Cardiac muscle cell (in vitro differentiated cells and primary cell): ENCODE measurements at regions not wholly inside any gene's neighbourhood (a gene's known extent, or its start where the extent isn't known, plus 50 kb on each side); places are given as distances from the start of the nearest gene placed in this dataset.

Experiments used
- DNase-seq, 2 donors: peaks; one replicate each; pipeline versions ENCODE4 v3.0.0 to v3.0.0-alpha.2; 2010 to 2017; ENCODE audit warnings: low read depth in 1 of 2, low spot score in 1 of 2
- H3K27ac ChIP-seq: fragments of 200-600 bp; sonication (generic); 2 replicates; pipeline ENCODE4 v1.5.1; 2016
- H3K27me3 ChIP-seq: fragments of 200-600 bp; sonication (generic); 2 replicates; pipeline ENCODE4 v1.6.0; 2016; ENCODE audit warnings: control low read depth
- H3K36me3 ChIP-seq: fragments of 200-600 bp; sonication (generic); 2 replicates; pipeline ENCODE4 v1.5.1; 2016; ENCODE audit warnings: control low read depth
- H3K4me1 ChIP-seq: fragments of 200-600 bp; sonication (generic); 2 replicates; pipeline ENCODE4 v1.8.1; 2017; ENCODE audit warnings: low read depth, mild to moderate bottlenecking, mixed run types
- H3K4me3 ChIP-seq: fragments of 200-600 bp; sonication (generic); 2 replicates; pipeline ENCODE4 v1.5.1; 2016; ENCODE audit warnings: mild to moderate bottlenecking
- H3K9me3 ChIP-seq: fragments of 200-600 bp; sonication (generic); 2 replicates; pipeline ENCODE4 v1.5.1; 2017; ENCODE audit warnings: low read depth, mild to moderate bottlenecking, control low read depth
- TF ChIP-seq, protein P1 (sequence below): IDR thresholded peaks from 2 replicates; pipeline ENCODE4 v1.5.1; 2012; ENCODE audit warnings: low read depth, mild to moderate bottlenecking, low read length

DNA sequence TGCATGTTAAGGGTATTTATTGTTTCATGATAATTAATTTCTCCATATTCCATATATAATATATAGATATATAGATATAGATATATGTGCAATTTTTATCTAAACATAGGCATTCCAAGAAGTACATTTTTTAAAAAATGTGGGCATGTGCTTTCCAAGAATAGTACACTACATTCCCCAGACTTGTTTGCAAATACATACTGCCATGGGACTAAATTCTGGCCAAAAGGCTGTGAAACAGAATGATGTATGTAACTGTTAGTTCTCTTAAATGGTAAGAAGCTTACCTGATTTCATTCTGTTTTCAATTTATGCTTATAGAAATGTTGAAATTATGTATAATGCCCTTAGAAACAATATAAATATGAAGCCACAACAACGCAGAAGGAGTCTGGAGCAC lies 503.2 kb upstream of the SPRY2 start:
- no peak overlapping the region for H3K27ac ChIP-seq
- H3K9me3 ChIP-seq, result no peaks in the 10 kb centered on the region
- no peaks in the 10 kb centered on the region for H3K4me1 ChIP-seq
- DNase-seq, result no peak
- no peaks in the 10 kb centered on the region for H3K36me3 ChIP-seq
- TF ChIP-seq, protein P1, sequence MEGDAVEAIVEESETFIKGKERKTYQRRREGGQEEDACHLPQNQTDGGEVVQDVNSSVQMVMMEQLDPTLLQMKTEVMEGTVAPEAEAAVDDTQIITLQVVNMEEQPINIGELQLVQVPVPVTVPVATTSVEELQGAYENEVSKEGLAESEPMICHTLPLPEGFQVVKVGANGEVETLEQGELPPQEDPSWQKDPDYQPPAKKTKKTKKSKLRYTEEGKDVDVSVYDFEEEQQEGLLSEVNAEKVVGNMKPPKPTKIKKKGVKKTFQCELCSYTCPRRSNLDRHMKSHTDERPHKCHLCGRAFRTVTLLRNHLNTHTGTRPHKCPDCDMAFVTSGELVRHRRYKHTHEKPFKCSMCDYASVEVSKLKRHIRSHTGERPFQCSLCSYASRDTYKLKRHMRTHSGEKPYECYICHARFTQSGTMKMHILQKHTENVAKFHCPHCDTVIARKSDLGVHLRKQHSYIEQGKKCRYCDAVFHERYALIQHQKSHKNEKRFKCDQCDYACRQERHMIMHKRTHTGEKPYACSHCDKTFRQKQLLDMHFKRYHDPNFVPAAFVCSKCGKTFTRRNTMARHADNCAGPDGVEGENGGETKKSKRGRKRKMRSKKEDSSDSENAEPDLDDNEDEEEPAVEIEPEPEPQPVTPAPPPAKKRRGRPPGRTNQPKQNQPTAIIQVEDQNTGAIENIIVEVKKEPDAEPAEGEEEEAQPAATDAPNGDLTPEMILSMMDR, result no peak
- no peak overlapping the region for H3K4me3 ChIP-seq
- H3K27me3 ChIP-seq, result no peaks in the 10 kb centered on the region

DNA sequence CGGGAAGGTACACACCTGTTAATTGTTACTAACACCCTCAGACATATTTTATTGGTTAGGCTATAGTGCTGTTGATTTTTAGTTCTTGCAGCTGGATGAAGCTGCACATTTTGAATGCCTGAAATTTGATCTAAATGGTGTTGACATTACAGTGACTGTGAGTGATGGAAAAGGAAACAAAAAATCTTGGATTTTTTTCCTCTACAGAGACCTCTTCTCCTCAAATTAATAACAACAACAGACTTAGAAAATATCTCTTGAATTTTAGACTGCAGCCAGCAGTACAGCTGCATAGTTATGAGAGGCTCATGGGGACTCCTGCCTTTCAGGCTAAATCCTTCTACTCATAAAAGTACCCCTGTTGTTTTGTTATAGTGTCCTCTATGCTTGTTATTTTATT lies 500.5 kb upstream of the SPRY2 start:
- H3K27ac ChIP-seq, result no peak overlapping the region
- H3K36me3 ChIP-seq, result no peaks in the 10 kb centered on the region
- no peak for DNase-seq
- H3K4me1 ChIP-seq, result no peaks in the 10 kb centered on the region
- TF ChIP-seq, protein P1, result no peak
- no peaks in the 10 kb centered on the region for H3K9me3 ChIP-seq
- no peak overlapping the region for H3K4me3 ChIP-seq
- H3K27me3 ChIP-seq, result no peaks in the 10 kb centered on the region

DNA sequence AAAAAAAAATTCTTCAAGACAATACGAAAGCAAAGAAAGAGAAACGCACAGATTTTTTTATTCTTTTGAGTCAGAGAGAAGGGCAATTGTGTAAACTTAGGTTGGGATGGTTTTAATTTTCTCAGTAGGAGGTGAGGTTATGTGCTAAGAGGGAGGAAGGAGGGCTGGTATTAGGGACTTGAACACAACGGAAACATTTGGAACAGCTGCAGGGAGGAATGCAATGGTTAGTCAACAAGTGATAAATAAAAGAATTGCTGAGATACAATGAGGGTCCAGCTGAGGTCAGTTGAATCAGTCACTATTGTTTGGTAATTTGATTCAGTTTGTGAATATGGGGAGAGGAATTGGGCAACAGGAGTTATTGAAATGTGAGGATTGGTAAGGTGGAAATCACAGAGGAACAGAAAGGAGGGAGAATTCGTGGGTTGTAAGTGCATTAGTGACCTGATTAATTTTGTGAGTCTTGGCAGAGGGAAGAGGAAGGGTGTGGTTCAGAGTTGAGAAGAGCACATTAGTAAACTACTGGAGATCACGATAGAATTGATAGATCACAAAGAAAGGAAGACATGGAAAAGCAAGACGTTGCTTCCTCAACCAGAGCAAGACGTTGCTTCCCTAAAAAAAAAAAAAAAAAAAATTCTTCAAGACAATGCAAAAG lies 499.5 kb upstream of the SPRY2 start:
- no peaks in the 10 kb centered on the region for H3K27me3 ChIP-seq
- peak in 1 of 2 donors; percentile 97 for DNase-seq
- H3K36me3 ChIP-seq, result no peaks in the 10 kb centered on the region
- TF ChIP-seq, protein P1, result no peak
- no peak overlapping the region for H3K27ac ChIP-seq
- H3K4me1 ChIP-seq, result no peaks in the 10 kb centered on the region
- no peak overlapping the region for H3K4me3 ChIP-seq
- no peaks in the 10 kb centered on the region for H3K9me3 ChIP-seq

DNA sequence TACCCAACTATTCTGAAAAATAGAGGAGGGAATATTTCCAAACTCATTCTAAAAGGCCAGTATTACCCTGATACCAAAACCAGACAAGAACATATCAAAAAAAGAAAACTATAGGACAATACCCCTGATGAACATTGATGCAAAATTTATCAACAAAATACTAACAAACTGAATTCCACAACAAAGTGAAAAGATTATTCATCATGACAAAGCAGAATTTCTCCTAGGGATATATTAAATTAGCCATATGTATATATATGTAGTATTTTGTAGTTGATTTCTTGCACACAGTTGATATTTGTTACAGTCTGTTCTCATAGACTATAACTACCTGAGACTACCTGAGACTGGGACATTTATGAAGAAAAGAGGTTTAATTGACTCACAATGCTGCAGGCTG lies 495.0 kb upstream of the SPRY2 start:
- no peak for DNase-seq
- Histone ChIP-seq H3K9me3 (no peaks in the 10 kb centered on the region), H3K27ac (no peak overlapping the region), H3K27me3 (no peaks in the 10 kb centered on the region), H3K4me3 (no peak overlapping the region), H3K36me3 (no peaks in the 10 kb centered on the region), H3K4me1 (no peaks in the 10 kb centered on the region)
- TF ChIP-seq, protein P1, result no peak

DNA sequence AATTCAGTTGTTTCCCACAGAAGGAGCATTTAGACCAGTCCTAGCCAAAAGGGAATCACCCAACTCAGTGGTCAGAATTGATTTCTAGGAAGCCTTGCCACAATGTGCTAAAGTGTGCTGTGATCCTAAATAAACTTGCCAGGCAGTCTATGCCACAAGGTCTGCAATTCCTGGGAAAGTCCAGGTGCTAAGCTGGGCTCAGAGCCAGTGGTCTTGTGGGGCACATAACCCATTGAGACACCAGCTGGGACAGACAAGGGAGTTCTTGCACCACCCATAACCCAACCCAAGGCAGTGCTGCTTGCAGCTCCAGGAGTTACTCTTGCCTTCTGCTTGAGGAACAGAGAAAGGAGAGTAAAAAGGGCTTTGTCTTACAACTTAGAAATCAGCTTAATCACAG lies 489.5 kb upstream of the SPRY2 start:
- TF ChIP-seq, protein P1, result no peak
- Histone ChIP-seq H3K27me3 (no peaks in the 10 kb centered on the region), H3K4me3 (no peak overlapping the region), H3K4me1 (no peaks in the 10 kb centered on the region), H3K27ac (no peak overlapping the region), H3K9me3 (no peaks in the 10 kb centered on the region), H3K36me3 (no peaks in the 10 kb centered on the region)
- DNase-seq, result no peak
